ENCODE measurements at regions not wholly inside any gene's neighbourhood (a gene's known extent, or its start where the extent isn't known, plus 50 kb on each side); places are given as distances from the start of the nearest gene placed in this dataset.

- no peaks in the 10 kb centered on the region for H4K20me1 ChIP-seq (ENCODE audit: insufficient read depth)
- no peak overlapping the region for H3K27ac ChIP-seq
- peaks cover 3% of the 10 kb centered on the region; the same call in 1 of the 2 replicates for H3K9me3 ChIP-seq (ENCODE audit: insufficient read depth, low read depth)
- DNase-seq = no peak
- H3K79me2 ChIP-seq (ENCODE audit: low read depth) = no peaks in the 10 kb centered on the region
- no peak overlapping the region for H2AFZ ChIP-seq
- H3K4me2 ChIP-seq = no peak overlapping the region
- ChIA-PET POLR2A (ENCODE audit: unreplicated experiment) (no interaction called here), CTCF (no interaction called here)
- intact Hi-C loops (cut with micrococcal nuclease; ENCODE audit: unreplicated experiment) = no loop called here
- H3K27me3 ChIP-seq (ENCODE audit: insufficient read depth, low read depth) = no peaks in the 10 kb centered on the region
- H3K4me1 ChIP-seq (replicated peaks; ENCODE audit: insufficient read depth) = peaks cover 13% of the 10 kb centered on the region
- no peaks in the 10 kb centered on the region for H3F3A ChIP-seq (ENCODE audit: insufficient read depth, low read depth)
- no TSS peak for BruUV-seq (replicated peaks)
- H3K36me3 ChIP-seq (ENCODE audit: low read depth) = no peaks in the 10 kb centered on the region
- H3K4me3 ChIP-seq = no peak overlapping the region
- no peaks in the 10 kb centered on the region for H3K9me2 ChIP-seq (ENCODE audit: insufficient read depth)
- no peak for TF ChIP-seq EZH2 (IDR thresholded peaks at IDR 0.05; ENCODE audit: low read depth)
- TF ChIP-seq CTCF (conservative IDR thresholded peaks at IDR 0.05) = no peak
These were observed 567.0 kb downstream of the BNC2 start for GRCh38 chr9:16303506-16303905.

GRCh38 chr9:16304301-16304700, 566.2 kb downstream of the BNC2 start:
- no peaks in the 10 kb centered on the region for H3F3A ChIP-seq (ENCODE audit: insufficient read depth, low read depth)
- no peaks in the 10 kb centered on the region for H3K9me2 ChIP-seq (ENCODE audit: insufficient read depth)
- no peaks in the 10 kb centered on the region for H3K27me3 ChIP-seq (ENCODE audit: insufficient read depth, low read depth)
- intact Hi-C loops (cut with micrococcal nuclease; ENCODE audit: unreplicated experiment) = no loop called here
- no peaks in the 10 kb centered on the region for H3K36me3 ChIP-seq (ENCODE audit: low read depth)
- no peak overlapping the region for H3K4me3 ChIP-seq
- ChIA-PET CTCF (no interaction called here), POLR2A (ENCODE audit: unreplicated experiment) (interaction anchor here (0.6 kb wide), 1 partner anchor 577 kb away, joined by 6 read pairs; no protein-coding TSS in a partner anchor)
- no peak overlapping the region for H3K27ac ChIP-seq
- no peak for TF ChIP-seq EZH2 (IDR thresholded peaks at IDR 0.05; ENCODE audit: low read depth)
- no peak for TF ChIP-seq CTCF (conservative IDR thresholded peaks at IDR 0.05)
- BruUV-seq (replicated peaks) = no TSS peak
- peaks cover 3% of the 10 kb centered on the region; the same call in 1 of the 2 replicates for H3K9me3 ChIP-seq (ENCODE audit: insufficient read depth, low read depth)
- peaks cover 13% of the 10 kb centered on the region for H3K4me1 ChIP-seq (replicated peaks; ENCODE audit: insufficient read depth)
- H3K4me2 ChIP-seq = no peak overlapping the region
- DNase-seq = peak in 1 of 2 experiments; percentile 74
- H2AFZ ChIP-seq = no peak overlapping the region
- H3K79me2 ChIP-seq (ENCODE audit: low read depth) = no peaks in the 10 kb centered on the region
- no peaks in the 10 kb centered on the region for H4K20me1 ChIP-seq (ENCODE audit: insufficient read depth)

GRCh38 chr9:16306586-16306985, 563.9 kb downstream of the BNC2 start:
- no peak for DNase-seq
- BruUV-seq (replicated peaks) = no TSS peak
- H3K9me3 ChIP-seq (ENCODE audit: insufficient read depth, low read depth) = peaks cover 3% of the 10 kb centered on the region; the same call in 1 of the 2 replicates
- H3K4me1 ChIP-seq (replicated peaks; ENCODE audit: insufficient read depth) = peaks cover 13% of the 10 kb centered on the region
- H3K4me2 ChIP-seq = no peak overlapping the region
- TF ChIP-seq EZH2 (IDR thresholded peaks at IDR 0.05; ENCODE audit: low read depth) (no peak), CTCF (conservative IDR thresholded peaks at IDR 0.05) (no peak)
- H3K9me2 ChIP-seq (ENCODE audit: insufficient read depth) = no peaks in the 10 kb centered on the region
- H3K27ac ChIP-seq = no peak overlapping the region
- no peak overlapping the region for H2AFZ ChIP-seq
- no peaks in the 10 kb centered on the region for H3K27me3 ChIP-seq (ENCODE audit: insufficient read depth, low read depth)
- no peaks in the 10 kb centered on the region for H3F3A ChIP-seq (ENCODE audit: insufficient read depth, low read depth)
- no peaks in the 10 kb centered on the region for H3K79me2 ChIP-seq (ENCODE audit: low read depth)
- H4K20me1 ChIP-seq (ENCODE audit: insufficient read depth) = no peaks in the 10 kb centered on the region
- intact Hi-C loops (cut with micrococcal nuclease; ENCODE audit: unreplicated experiment) = no loop called here
- POLR2A ChIA-PET (ENCODE audit: unreplicated experiment) = no interaction called here
- CTCF ChIA-PET = no interaction called here
- H3K36me3 ChIP-seq (ENCODE audit: low read depth) = no peaks in the 10 kb centered on the region
- H3K4me3 ChIP-seq = no peak overlapping the region
